SU-DHL-6 (cell line): ENCODE measurements at regions not wholly inside any gene's neighbourhood (a gene's known extent, or its start where the extent isn't known, plus 50 kb on each side); places are given as distances from the start of the nearest gene placed in this dataset.

Experiments
- H2AFZ ChIP-seq: fragments of 200-600 bp; sonication (generic); 2 replicates; pipeline ENCODE4 v1.6.1; 2014; ENCODE audit warnings: low read depth, mild to moderate bottlenecking, moderate library complexity, mixed read lengths, antibody characterized with exemption, low read length; ENCODE audit not compliant: severe bottlenecking
- H3F3A ChIP-seq: fragments of 200-600 bp; shearing (Covaris generic); 2 replicates; pipeline ENCODE4 v1.6.0; 2016; ENCODE audit warnings: antibody characterized with exemption, mild to moderate bottlenecking; ENCODE audit not compliant: insufficient read depth
- H3K27ac ChIP-seq: fragments of 200-600 bp; sonication (generic); 2 replicates; pipeline ENCODE4 v1.5.1; 2016; ENCODE audit warnings: low read depth, mild to moderate bottlenecking, low read length, moderate library complexity, mixed read lengths
- H3K27me3 ChIP-seq: fragments of 200-600 bp; sonication (generic), shearing (Covaris generic); 2 replicates; pipeline ENCODE4 v1.6.0; 2014; ENCODE audit warnings: mild to moderate bottlenecking, low read length
- H3K36me3 ChIP-seq: fragments of 200-600 bp; sonication (generic); 2 replicates; pipeline ENCODE4 v1.6.1; 2014; ENCODE audit warnings: mild to moderate bottlenecking, low read length, mixed read lengths
- H3K4me2 ChIP-seq: fragments of 300-600, 200-600 bp; shearing (Covaris generic), sonication (generic); 2 replicates; pipeline ENCODE4 v1.6.0; 2014; ENCODE audit warnings: low read length, low read depth, mild to moderate bottlenecking; ENCODE audit not compliant: poor library complexity, severe bottlenecking
- H3K4me3 ChIP-seq: fragments of 200-600 bp; sonication (generic); 2 replicates; pipeline ENCODE4 v1.5.1; 2014; ENCODE audit warnings: antibody characterized with exemption, low read length, mild to moderate bottlenecking, mixed read lengths; ENCODE audit not compliant: insufficient read depth, poor library complexity, severe bottlenecking
- H3K79me2 ChIP-seq: fragments of 200-600 bp; sonication (generic); 2 replicates; pipeline ENCODE4 v1.6.1; 2014; ENCODE audit warnings: mild to moderate bottlenecking, low read length, moderate library complexity; ENCODE audit not compliant: insufficient read depth
- H3K9ac ChIP-seq: fragments of 200-600 bp; sonication (generic); 2 replicates; pipeline ENCODE4 v1.7.0; 2014; ENCODE audit warnings: mild to moderate bottlenecking, low read length
- H3K9me2 ChIP-seq: fragments of 200-600 bp; sonication (generic); replicated peaks from 2 replicates; pipeline ENCODE4 v1.6.1; 2014; ENCODE audit warnings: low read length; ENCODE audit not compliant: insufficient read depth
- H3K9me3 ChIP-seq: fragments of 200-600 bp; sonication (generic); 2 replicates; pipeline ENCODE4 v1.6.1; 2014; ENCODE audit warnings: low read length, mixed read lengths; ENCODE audit not compliant: insufficient read depth
- H4K20me1 ChIP-seq: fragments of 200-600 bp; sonication (generic); 2 replicates; pipeline ENCODE4 v1.6.1; 2014; ENCODE audit warnings: low read depth, mild to moderate bottlenecking, antibody characterized with exemption, low read length, moderate library complexity, mixed read lengths
- EZH2phosphoT487 ChIP-seq: fragments of 200-600 bp; sonication (generic), shearing (Covaris generic); conservative IDR thresholded peaks from 2 replicates; pipeline ENCODE4 v1.6.1; 2018; ENCODE audit warnings: mild to moderate bottlenecking, antibody characterized with exemption, low read length, moderate library complexity, mixed read lengths
- TF ChIP-seq, protein P1 (sequence below): fragments of 200-600 bp; sonication (generic); IDR thresholded peaks from one replicate; pipeline ENCODE4 v1.5.1; 2017; ENCODE audit warnings: antibody characterized with exemption, mild to moderate bottlenecking, low read length, moderate library complexity; ENCODE audit not compliant: insufficient read depth, poor library complexity, severe bottlenecking

DNA sequence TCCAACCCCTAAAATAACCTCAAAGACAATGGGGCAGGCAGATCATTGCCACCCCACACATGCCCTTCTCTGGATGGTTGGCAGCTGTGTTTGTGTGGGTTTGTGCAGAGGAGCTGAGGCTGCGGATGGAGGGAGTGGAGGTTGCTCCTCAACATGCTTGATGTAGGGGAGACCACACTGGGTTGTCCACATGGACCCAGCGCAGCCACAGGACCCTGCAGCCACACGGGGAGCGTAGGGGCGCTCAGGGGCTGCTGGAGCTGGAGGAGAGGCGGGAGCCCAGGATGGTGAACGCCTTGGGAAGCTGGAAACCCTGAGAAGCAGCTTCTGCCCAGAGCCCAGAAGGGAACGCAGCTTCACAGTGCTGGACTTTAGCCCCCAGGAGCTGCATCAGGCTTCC is 56.3 kb upstream of the TMEM18 start:
- no peak overlapping the region for H2AFZ ChIP-seq
- no peaks in the 10 kb centered on the region for H3K27me3 ChIP-seq
- H3K4me2 ChIP-seq = no peak overlapping the region
- H3K9ac ChIP-seq = no peak overlapping the region
- H3F3A ChIP-seq = no peaks in the 10 kb centered on the region
- no peak for TF ChIP-seq EZH2phosphoT487
- TF ChIP-seq, protein P1, sequence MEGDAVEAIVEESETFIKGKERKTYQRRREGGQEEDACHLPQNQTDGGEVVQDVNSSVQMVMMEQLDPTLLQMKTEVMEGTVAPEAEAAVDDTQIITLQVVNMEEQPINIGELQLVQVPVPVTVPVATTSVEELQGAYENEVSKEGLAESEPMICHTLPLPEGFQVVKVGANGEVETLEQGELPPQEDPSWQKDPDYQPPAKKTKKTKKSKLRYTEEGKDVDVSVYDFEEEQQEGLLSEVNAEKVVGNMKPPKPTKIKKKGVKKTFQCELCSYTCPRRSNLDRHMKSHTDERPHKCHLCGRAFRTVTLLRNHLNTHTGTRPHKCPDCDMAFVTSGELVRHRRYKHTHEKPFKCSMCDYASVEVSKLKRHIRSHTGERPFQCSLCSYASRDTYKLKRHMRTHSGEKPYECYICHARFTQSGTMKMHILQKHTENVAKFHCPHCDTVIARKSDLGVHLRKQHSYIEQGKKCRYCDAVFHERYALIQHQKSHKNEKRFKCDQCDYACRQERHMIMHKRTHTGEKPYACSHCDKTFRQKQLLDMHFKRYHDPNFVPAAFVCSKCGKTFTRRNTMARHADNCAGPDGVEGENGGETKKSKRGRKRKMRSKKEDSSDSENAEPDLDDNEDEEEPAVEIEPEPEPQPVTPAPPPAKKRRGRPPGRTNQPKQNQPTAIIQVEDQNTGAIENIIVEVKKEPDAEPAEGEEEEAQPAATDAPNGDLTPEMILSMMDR = no peak
- no peaks in the 10 kb centered on the region for H3K79me2 ChIP-seq
- H3K36me3 ChIP-seq = no peaks in the 10 kb centered on the region
- no peak overlapping the region for H3K27ac ChIP-seq
- H3K9me2 ChIP-seq = no peaks in the 10 kb centered on the region
- H4K20me1 ChIP-seq = no peaks in the 10 kb centered on the region
- no peak overlapping the region for H3K4me3 ChIP-seq
- H3K9me3 ChIP-seq = no peaks in the 10 kb centered on the region

DNA sequence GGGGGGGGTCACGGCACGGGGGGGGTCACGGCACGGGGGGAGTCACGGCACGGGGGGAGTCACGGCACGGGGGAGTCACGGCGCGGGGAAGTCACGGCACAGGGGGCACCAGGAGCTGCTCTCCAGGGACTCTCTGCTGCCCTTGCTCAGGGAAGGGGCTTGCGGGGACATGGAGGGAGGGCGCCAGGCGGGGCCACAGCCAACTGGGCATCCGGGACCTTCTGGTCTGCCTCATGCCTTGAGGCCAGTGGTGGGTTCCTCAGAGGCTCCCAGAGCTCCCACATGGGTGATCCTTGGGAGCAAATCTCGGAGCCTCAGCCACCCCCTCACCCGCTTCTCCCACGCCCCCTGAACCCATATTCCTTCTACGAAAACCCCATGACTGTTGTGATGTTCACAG is 55.8 kb upstream of the TMEM18 start:
- TF ChIP-seq, protein P1 = no peak
- no peak for TF ChIP-seq EZH2phosphoT487
- H3K4me3 ChIP-seq = no peak overlapping the region
- no peak overlapping the region for H3K4me2 ChIP-seq
- no peaks in the 10 kb centered on the region for H3K9me3 ChIP-seq
- H2AFZ ChIP-seq = no peak overlapping the region
- no peaks in the 10 kb centered on the region for H3K9me2 ChIP-seq
- H3K27me3 ChIP-seq = no peaks in the 10 kb centered on the region
- no peaks in the 10 kb centered on the region for H3K36me3 ChIP-seq
- H3K79me2 ChIP-seq = no peaks in the 10 kb centered on the region
- H3F3A ChIP-seq = no peaks in the 10 kb centered on the region
- no peaks in the 10 kb centered on the region for H4K20me1 ChIP-seq
- no peak overlapping the region for H3K27ac ChIP-seq
- no peak overlapping the region for H3K9ac ChIP-seq

DNA sequence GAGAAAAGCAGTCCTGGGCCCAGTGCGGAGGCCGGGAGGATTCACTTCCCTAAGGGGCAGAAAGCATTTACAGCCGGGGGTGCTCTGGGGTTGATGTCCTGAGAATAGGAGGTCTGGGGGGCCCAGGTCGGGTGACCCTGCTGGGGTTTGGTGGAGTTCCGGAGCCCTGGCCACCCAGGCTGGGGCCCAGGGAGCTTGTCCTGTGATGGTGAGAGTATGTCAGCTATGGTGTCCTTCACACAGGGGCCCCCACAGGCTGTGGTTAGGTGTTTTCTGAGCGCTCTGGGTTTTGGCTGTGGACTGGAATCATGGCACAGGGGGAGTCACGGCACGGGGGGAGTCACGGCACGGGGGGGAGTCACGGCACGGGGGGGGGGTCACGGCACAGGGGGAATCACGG is 54.5 kb upstream of the TMEM18 start:
- Histone ChIP-seq H3K9me2 (no peaks in the 10 kb centered on the region), H3K27me3 (no peaks in the 10 kb centered on the region), H3K27ac (no peak overlapping the region), H2AFZ (no peak overlapping the region), H3F3A (no peaks in the 10 kb centered on the region), H4K20me1 (no peaks in the 10 kb centered on the region), H3K79me2 (no peaks in the 10 kb centered on the region), H3K9me3 (no peaks in the 10 kb centered on the region), H3K4me2 (no peak overlapping the region), H3K4me3 (no peak overlapping the region), H3K36me3 (no peaks in the 10 kb centered on the region), H3K9ac (no peak overlapping the region)
- TF ChIP-seq, protein P1 = no peak
- no peak for TF ChIP-seq EZH2phosphoT487

DNA sequence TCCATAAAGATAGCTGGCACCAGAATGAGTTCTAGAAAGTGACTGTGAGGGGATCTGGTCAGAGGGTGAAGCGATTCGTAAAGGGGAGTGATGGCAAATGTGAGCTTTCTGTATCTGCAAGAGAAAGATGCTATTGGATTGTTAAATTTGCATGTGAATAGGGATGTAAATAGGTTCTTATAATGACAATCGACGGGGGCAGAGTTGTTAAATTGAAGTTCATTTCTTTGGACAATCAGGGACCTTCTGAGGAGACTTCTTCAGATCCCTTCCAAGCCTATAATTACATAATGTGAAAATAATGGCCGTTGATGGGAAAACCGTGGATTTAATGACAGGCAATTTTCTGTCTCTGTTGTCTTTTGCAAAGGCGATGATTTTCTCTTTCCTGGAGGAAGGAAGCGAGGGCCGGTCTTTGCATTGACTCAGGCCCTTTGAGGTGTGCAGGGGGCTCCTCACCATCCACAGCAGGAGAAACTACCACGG is 52.2 kb upstream of the TMEM18 start:
- Histone ChIP-seq H3K36me3 (no peaks in the 10 kb centered on the region), H4K20me1 (no peaks in the 10 kb centered on the region), H2AFZ (no peak overlapping the region), H3K27me3 (no peaks in the 10 kb centered on the region), H3K27ac (no peak overlapping the region), H3K4me3 (no peak overlapping the region), H3K9me2 (no peaks in the 10 kb centered on the region), H3K9ac (no peak overlapping the region), H3K4me2 (no peak overlapping the region), H3K79me2 (no peaks in the 10 kb centered on the region), H3F3A (no peaks in the 10 kb centered on the region), H3K9me3 (no peaks in the 10 kb centered on the region)
- no peak for TF ChIP-seq EZH2phosphoT487
- TF ChIP-seq, protein P1 = no peak
